ENCODE measurements at regions not wholly inside any gene's neighbourhood (a gene's known extent, or its start where the extent isn't known, plus 50 kb on each side); places are given as distances from the start of the nearest gene placed in this dataset.

- no peak for TF ChIP-seq CTCF (IDR thresholded peaks at IDR 0.05; ENCODE audit: unreplicated experiment)
- no peak overlapping the region for H3K27ac Mint-ChIP-seq (ENCODE audit: unreplicated experiment)
- peaks cover 2% of the 10 kb centered on the region for H3K4me1 Mint-ChIP-seq (ENCODE audit: unreplicated experiment)
- H3K9me3 Mint-ChIP-seq (ENCODE audit: unreplicated experiment): peaks cover 4% of the 10 kb centered on the region
- H3K36me3 Mint-ChIP-seq (ENCODE audit: low read depth, unreplicated experiment): no peaks in the 10 kb centered on the region
- H3K27me3 Mint-ChIP-seq (ENCODE audit: unreplicated experiment): peaks cover 2% of the 10 kb centered on the region
- DNase-seq (ENCODE audit: low spot score): no peak
- no peak overlapping the region for H3K4me3 Mint-ChIP-seq (ENCODE audit: unreplicated experiment)
These were observed 229.6 kb downstream of the BCAT1 start for GRCh38 chr12:24719293-24719721.

- no peaks in the 10 kb centered on the region for H3K36me3 Mint-ChIP-seq (ENCODE audit: low read depth, unreplicated experiment)
- H3K4me3 Mint-ChIP-seq (ENCODE audit: unreplicated experiment): no peak overlapping the region
- DNase-seq (ENCODE audit: low spot score): no peak
- no peak overlapping the region for H3K27ac Mint-ChIP-seq (ENCODE audit: unreplicated experiment)
- TF ChIP-seq CTCF (IDR thresholded peaks at IDR 0.05; ENCODE audit: unreplicated experiment): no peak
- H3K27me3 Mint-ChIP-seq (ENCODE audit: unreplicated experiment): no peaks in the 10 kb centered on the region
- H3K4me1 Mint-ChIP-seq (ENCODE audit: unreplicated experiment): peaks cover 3% of the 10 kb centered on the region
- peaks cover 4% of the 10 kb centered on the region for H3K9me3 Mint-ChIP-seq (ENCODE audit: unreplicated experiment)
These were observed 230.3 kb downstream of the BCAT1 start for GRCh38 chr12:24718617-24719016.

GRCh38 chr12:24714237-24714636, 234.7 kb downstream of the BCAT1 start:
- no peaks in the 10 kb centered on the region for H3K36me3 Mint-ChIP-seq (ENCODE audit: low read depth, unreplicated experiment)
- H3K27me3 Mint-ChIP-seq (ENCODE audit: unreplicated experiment): peaks cover 4% of the 10 kb centered on the region
- DNase-seq (ENCODE audit: low spot score): no peak
- H3K4me1 Mint-ChIP-seq (ENCODE audit: unreplicated experiment): peaks cover 3% of the 10 kb centered on the region
- no peaks in the 10 kb centered on the region for H3K9me3 Mint-ChIP-seq (ENCODE audit: unreplicated experiment)
- no peak overlapping the region for H3K27ac Mint-ChIP-seq (ENCODE audit: unreplicated experiment)
- TF ChIP-seq CTCF (IDR thresholded peaks at IDR 0.05; ENCODE audit: unreplicated experiment): no peak
- H3K4me3 Mint-ChIP-seq (ENCODE audit: unreplicated experiment): no peak overlapping the region

GRCh38 chr12:24711056-24712008, 237.6 kb downstream of the BCAT1 start:
- no peaks in the 10 kb centered on the region for H3K9me3 Mint-ChIP-seq (ENCODE audit: unreplicated experiment)
- H3K4me1 Mint-ChIP-seq (ENCODE audit: unreplicated experiment): peaks cover 3% of the 10 kb centered on the region
- H3K27me3 Mint-ChIP-seq (ENCODE audit: unreplicated experiment): peaks cover 4% of the 10 kb centered on the region
- no peaks in the 10 kb centered on the region for H3K36me3 Mint-ChIP-seq (ENCODE audit: low read depth, unreplicated experiment)
- H3K27ac Mint-ChIP-seq (ENCODE audit: unreplicated experiment): no peak overlapping the region
- H3K4me3 Mint-ChIP-seq (ENCODE audit: unreplicated experiment): no peak overlapping the region
- no peak for TF ChIP-seq CTCF (IDR thresholded peaks at IDR 0.05; ENCODE audit: unreplicated experiment)
- no peak for DNase-seq (ENCODE audit: low spot score)

DNA sequence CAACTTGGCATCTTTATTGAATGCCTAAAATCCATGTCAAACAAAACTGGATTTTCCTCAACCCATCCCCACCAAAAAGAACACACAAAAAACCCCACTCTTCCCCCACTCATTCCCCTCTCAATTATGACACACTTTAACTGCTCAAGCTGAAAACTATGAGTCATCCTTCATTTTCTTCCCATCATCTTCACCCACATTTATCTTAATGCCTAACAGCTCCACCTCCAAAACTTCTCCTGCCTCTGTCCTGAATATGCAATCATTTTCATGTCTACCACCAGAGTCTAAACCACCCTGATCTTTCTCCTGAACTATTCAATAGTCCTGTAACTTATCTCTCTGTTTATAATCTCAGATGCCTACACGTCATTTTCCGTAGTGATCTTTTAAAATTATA, 239.7 kb downstream of the BCAT1 start:
- Mint-ChIP-seq H3K4me1 (ENCODE audit: unreplicated experiment) (no peaks in the 10 kb centered on the region), H3K27me3 (ENCODE audit: unreplicated experiment) (peaks cover 4% of the 10 kb centered on the region), H3K27ac (ENCODE audit: unreplicated experiment) (no peak overlapping the region), H3K36me3 (ENCODE audit: low read depth, unreplicated experiment) (no peaks in the 10 kb centered on the region), H3K9me3 (ENCODE audit: unreplicated experiment) (no peaks in the 10 kb centered on the region), H3K4me3 (ENCODE audit: unreplicated experiment) (no peak overlapping the region)
- DNase-seq (ENCODE audit: low spot score): no peak
- TF ChIP-seq CTCF (IDR thresholded peaks at IDR 0.05; ENCODE audit: unreplicated experiment): no peak

All from endothelial cell (in vitro differentiated cells).